ENCODE measurements at regions not wholly inside any gene's neighbourhood (a gene's known extent, or its start where the extent isn't known, plus 50 kb on each side); places are given as distances from the start of the nearest gene placed in this dataset.

DNA sequence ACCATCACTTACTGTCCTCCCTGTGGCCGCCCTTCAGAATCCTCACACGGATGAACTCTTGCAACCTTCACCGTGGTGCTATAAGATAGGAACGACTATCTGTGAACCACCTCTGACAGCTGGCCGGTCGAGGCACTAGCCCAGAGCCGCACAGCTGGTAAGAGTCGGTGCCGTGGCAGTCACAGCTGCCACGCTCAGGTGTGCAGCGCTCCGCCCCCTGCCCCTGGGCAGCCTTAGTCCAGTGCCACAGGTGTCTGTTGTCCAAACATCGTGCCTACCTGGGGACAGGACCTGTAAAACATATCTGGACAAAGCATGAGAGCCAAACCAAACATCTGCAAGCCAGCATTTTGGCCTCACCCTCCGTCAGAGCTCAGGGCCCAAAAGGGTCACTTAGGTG, 55.3 kb upstream of the SALL3 start:
- H3K9ac ChIP-seq (ENCODE audit: insufficient read length, low read depth), result no peak overlapping the region
- no peak for DNase-seq (ENCODE audit: low read depth, low spot score)
- H3K9me3 ChIP-seq (ENCODE audit: insufficient read depth, low read length), result no peaks in the 10 kb centered on the region; the same call in 1 of the 2 replicates
- no peaks in the 10 kb centered on the region for H3K36me3 ChIP-seq (ENCODE audit: insufficient read depth, insufficient read length, low read length)
- H3K27me3 ChIP-seq (ENCODE audit: insufficient read depth, insufficient read length), result no peaks in the 10 kb centered on the region
- H3K4me3 ChIP-seq (ENCODE audit: insufficient read length, low read depth), result no peak overlapping the region
- TF ChIP-seq ZNF274 (IDR thresholded peaks at IDR 0.05; ENCODE audit: low read depth, low read length) (no peak), SUZ12 (IDR thresholded peaks at IDR 0.05; ENCODE audit: extremely low read depth, insufficient read depth, insufficient read length) (no peak), YY1 (IDR thresholded peaks at IDR 0.05; ENCODE audit: insufficient read depth, insufficient read length) (no peak)
- H3K4me1 ChIP-seq (ENCODE audit: insufficient read depth, insufficient read length), result no peaks in the 10 kb centered on the region

GRCh38 chr18:78924786-78925540, 54.7 kb upstream of the SALL3 start:
- Histone ChIP-seq H3K9me3 (ENCODE audit: insufficient read depth, low read length) (no peaks in the 10 kb centered on the region; the same call in 1 of the 2 replicates), H3K4me1 (ENCODE audit: insufficient read depth, insufficient read length) (no peaks in the 10 kb centered on the region), H3K36me3 (ENCODE audit: insufficient read depth, insufficient read length, low read length) (no peaks in the 10 kb centered on the region), H3K27me3 (ENCODE audit: insufficient read depth, insufficient read length) (no peaks in the 10 kb centered on the region), H3K4me3 (ENCODE audit: insufficient read length, low read depth) (no peak overlapping the region), H3K9ac (ENCODE audit: insufficient read length, low read depth) (no peak overlapping the region)
- TF ChIP-seq ZNF274 (IDR thresholded peaks at IDR 0.05; ENCODE audit: low read depth, low read length), result no peak
- no peak for TF ChIP-seq SUZ12 (IDR thresholded peaks at IDR 0.05; ENCODE audit: extremely low read depth, insufficient read depth, insufficient read length)
- TF ChIP-seq YY1 (IDR thresholded peaks at IDR 0.05; ENCODE audit: insufficient read depth, insufficient read length), result no peak
- DNase-seq (ENCODE audit: low read depth, low spot score), result no peak

DNA sequence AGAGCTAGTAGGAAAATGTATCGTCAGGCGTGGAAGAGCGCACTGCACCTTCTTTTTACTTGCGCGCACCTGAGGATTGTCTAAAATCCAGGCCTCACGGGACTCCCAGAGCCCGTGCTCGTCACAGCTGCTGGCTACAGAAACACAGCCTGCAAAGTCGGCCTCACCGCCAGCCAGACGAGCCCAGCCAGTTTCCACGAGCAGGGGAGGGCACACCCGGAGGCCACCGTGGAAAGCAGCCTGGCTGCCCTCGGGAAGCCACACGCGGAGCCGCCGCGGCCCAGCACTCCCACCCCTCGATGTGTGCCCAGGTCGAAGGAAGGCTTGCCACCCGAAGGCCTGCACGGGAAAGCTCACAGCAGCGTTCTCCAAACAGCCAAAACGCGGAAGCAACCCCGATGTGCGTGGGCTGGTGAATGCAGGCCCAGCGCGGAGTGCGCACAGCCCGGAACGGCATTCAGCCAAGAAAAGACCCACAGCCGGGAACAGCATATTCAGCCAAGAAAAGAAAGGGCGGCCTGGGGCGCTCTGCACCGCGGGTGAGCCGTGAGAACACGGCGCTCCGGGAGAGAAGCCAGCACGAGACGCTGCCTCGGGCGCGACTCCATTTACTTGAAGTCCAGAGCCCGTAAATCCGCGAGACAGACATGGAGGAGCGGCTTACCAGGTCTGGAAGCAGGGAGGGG, 53.9 kb upstream of the SALL3 start:
- Histone ChIP-seq H3K4me1 (ENCODE audit: insufficient read depth, insufficient read length) (no peaks in the 10 kb centered on the region), H3K36me3 (ENCODE audit: insufficient read depth, insufficient read length, low read length) (no peaks in the 10 kb centered on the region), H3K9ac (ENCODE audit: insufficient read length, low read depth) (no peak overlapping the region), H3K27me3 (ENCODE audit: insufficient read depth, insufficient read length) (no peaks in the 10 kb centered on the region), H3K4me3 (ENCODE audit: insufficient read length, low read depth) (no peak overlapping the region), H3K9me3 (ENCODE audit: insufficient read depth, low read length) (no peaks in the 10 kb centered on the region; the same call in 1 of the 2 replicates)
- no peak for DNase-seq (ENCODE audit: low read depth, low spot score)
- TF ChIP-seq YY1 (IDR thresholded peaks at IDR 0.05; ENCODE audit: insufficient read depth, insufficient read length) (no peak), SUZ12 (IDR thresholded peaks at IDR 0.05; ENCODE audit: extremely low read depth, insufficient read depth, insufficient read length) (no peak), ZNF274 (IDR thresholded peaks at IDR 0.05; ENCODE audit: low read depth, low read length) (no peak)

- no peak for DNase-seq (ENCODE audit: low read depth, low spot score)
- H3K9ac ChIP-seq (ENCODE audit: insufficient read length, low read depth), result no peak overlapping the region
- no peaks in the 10 kb centered on the region for H3K36me3 ChIP-seq (ENCODE audit: insufficient read depth, insufficient read length, low read length)
- H3K4me3 ChIP-seq (ENCODE audit: insufficient read length, low read depth), result no peak overlapping the region
- no peaks in the 10 kb centered on the region for H3K4me1 ChIP-seq (ENCODE audit: insufficient read depth, insufficient read length)
- no peak for TF ChIP-seq ZNF274 (IDR thresholded peaks at IDR 0.05; ENCODE audit: low read depth, low read length)
- no peak for TF ChIP-seq YY1 (IDR thresholded peaks at IDR 0.05; ENCODE audit: insufficient read depth, insufficient read length)
- TF ChIP-seq SUZ12 (IDR thresholded peaks at IDR 0.05; ENCODE audit: extremely low read depth, insufficient read depth, insufficient read length), result no peak
- H3K27me3 ChIP-seq (ENCODE audit: insufficient read depth, insufficient read length), result no peaks in the 10 kb centered on the region
- H3K9me3 ChIP-seq (ENCODE audit: insufficient read depth, low read length), result no peaks in the 10 kb centered on the region; the same call in 1 of the 2 replicates
Measured at GRCh38 chr18:78926243-78926615, 53.4 kb upstream of the SALL3 start.

- Histone ChIP-seq H3K9ac (ENCODE audit: insufficient read length, low read depth) (no peak overlapping the region), H3K36me3 (ENCODE audit: insufficient read depth, insufficient read length, low read length) (no peaks in the 10 kb centered on the region), H3K27me3 (ENCODE audit: insufficient read depth, insufficient read length) (no peaks in the 10 kb centered on the region), H3K4me3 (ENCODE audit: insufficient read length, low read depth) (no peak overlapping the region), H3K4me1 (ENCODE audit: insufficient read depth, insufficient read length) (no peaks in the 10 kb centered on the region), H3K9me3 (ENCODE audit: insufficient read depth, low read length) (no peaks in the 10 kb centered on the region; the same call in 1 of the 2 replicates)
- TF ChIP-seq ZNF274 (IDR thresholded peaks at IDR 0.05; ENCODE audit: low read depth, low read length), result no peak
- TF ChIP-seq YY1 (IDR thresholded peaks at IDR 0.05; ENCODE audit: insufficient read depth, insufficient read length), result no peak
- TF ChIP-seq SUZ12 (IDR thresholded peaks at IDR 0.05; ENCODE audit: extremely low read depth, insufficient read depth, insufficient read length), result no peak
- no peak for DNase-seq (ENCODE audit: low read depth, low spot score)
Measured at GRCh38 chr18:78927156-78927555, 52.5 kb upstream of the SALL3 start.

GRCh38 chr18:78927616-78928015, 52.0 kb upstream of the SALL3 start:
- H3K27me3 ChIP-seq (ENCODE audit: insufficient read depth, insufficient read length), result no peaks in the 10 kb centered on the region
- TF ChIP-seq YY1 (IDR thresholded peaks at IDR 0.05; ENCODE audit: insufficient read depth, insufficient read length), result no peak
- no peak for TF ChIP-seq SUZ12 (IDR thresholded peaks at IDR 0.05; ENCODE audit: extremely low read depth, insufficient read depth, insufficient read length)
- no peak for TF ChIP-seq ZNF274 (IDR thresholded peaks at IDR 0.05; ENCODE audit: low read depth, low read length)

GRCh38 chr18:78928076-78928475, 51.5 kb upstream of the SALL3 start:
- no peak for DNase-seq (ENCODE audit: low read depth, low spot score)
- H3K9ac ChIP-seq (ENCODE audit: insufficient read length, low read depth), result no peak overlapping the region
- no peaks in the 10 kb centered on the region for H3K36me3 ChIP-seq (ENCODE audit: insufficient read depth, insufficient read length, low read length)
- H3K27me3 ChIP-seq (ENCODE audit: insufficient read depth, insufficient read length), result no peaks in the 10 kb centered on the region
- TF ChIP-seq SUZ12 (IDR thresholded peaks at IDR 0.05; ENCODE audit: extremely low read depth, insufficient read depth, insufficient read length) (no peak), ZNF274 (IDR thresholded peaks at IDR 0.05; ENCODE audit: low read depth, low read length) (no peak)
- H3K4me3 ChIP-seq (ENCODE audit: insufficient read length, low read depth), result no peak overlapping the region
- H3K4me1 ChIP-seq (ENCODE audit: insufficient read depth, insufficient read length), result no peaks in the 10 kb centered on the region
- no peaks in the 10 kb centered on the region; the same call in 1 of the 2 replicates for H3K9me3 ChIP-seq (ENCODE audit: insufficient read depth, low read length)

More at GRCh38 chr18:78927616-78928015, 52.0 kb upstream of the SALL3 start:
- H3K4me3 ChIP-seq (ENCODE audit: insufficient read length, low read depth), result no peak overlapping the region
- H3K9ac ChIP-seq (ENCODE audit: insufficient read length, low read depth), result no peak overlapping the region
- no peaks in the 10 kb centered on the region; the same call in 1 of the 2 replicates for H3K9me3 ChIP-seq (ENCODE audit: insufficient read depth, low read length)
- no peaks in the 10 kb centered on the region for H3K36me3 ChIP-seq (ENCODE audit: insufficient read depth, insufficient read length, low read length)
- DNase-seq (ENCODE audit: low read depth, low spot score), result no peak
- no peaks in the 10 kb centered on the region for H3K4me1 ChIP-seq (ENCODE audit: insufficient read depth, insufficient read length)
